Loucy (cell line): ENCODE measurements at regions not wholly inside any gene's neighbourhood (a gene's known extent, or its start where the extent isn't known, plus 50 kb on each side); places are given as distances from the start of the nearest gene placed in this dataset.

ENCODE experiments used
- H2AFZ ChIP-seq: fragments of 200-600 bp; sonication (generic); 2 replicates; pipeline ENCODE4 v1.6.0; 2016; ENCODE audit warnings: antibody characterized with exemption, mild to moderate bottlenecking, low read length, moderate library complexity
- H3F3A ChIP-seq: fragments of 200-600 bp; 2 replicates; pipeline ENCODE4 v1.6.0; 2016; ENCODE audit warnings: antibody characterized with exemption, low read depth, mild to moderate bottlenecking
- H3K27me3 ChIP-seq: fragments of 200-600 bp; sonication (generic); 2 replicates; pipeline ENCODE4 v1.6.1; 2014; ENCODE audit warnings: low read length, mild to moderate bottlenecking; ENCODE audit not compliant: insufficient read depth, poor library complexity, severe bottlenecking
- H3K36me3 ChIP-seq: fragments of 200-600 bp; sonication (generic); 2 replicates; pipeline ENCODE4 v1.6.1; 2016; ENCODE audit warnings: low read length; ENCODE audit not compliant: insufficient read depth
- H3K4me1 ChIP-seq: fragments of 200-600 bp; sonication (generic); 2 replicates; pipeline ENCODE4 v1.5.1; 2014; ENCODE audit warnings: low read length, mild to moderate bottlenecking; ENCODE audit not compliant: insufficient read depth, poor library complexity, severe bottlenecking
- H3K4me2 ChIP-seq: fragments of 200-600 bp; sonication (generic); 2 replicates; pipeline ENCODE4 v1.6.0; 2014; ENCODE audit warnings: antibody characterized with exemption, low read length, low read depth, mild to moderate bottlenecking; ENCODE audit not compliant: poor library complexity, severe bottlenecking
- H3K4me3 ChIP-seq: fragments of 200-600 bp; sonication (generic); 2 replicates; pipeline ENCODE4 v1.5.1; 2014; ENCODE audit warnings: low read length, mild to moderate bottlenecking, mixed read lengths; ENCODE audit not compliant: poor library complexity, severe bottlenecking
- H3K79me2 ChIP-seq: fragments of 200-600 bp; sonication (generic); 2 replicates; pipeline ENCODE4 v1.6.1; 2014; ENCODE audit warnings: low read length; ENCODE audit not compliant: insufficient read depth
- H3K9ac ChIP-seq: fragments of 200-600 bp; sonication (generic); 2 replicates; pipeline ENCODE4 v1.6.0; 2014; ENCODE audit warnings: mild to moderate bottlenecking, low read depth, low read length, moderate library complexity; ENCODE audit not compliant: poor library complexity, severe bottlenecking
- H3K9me2 ChIP-seq: fragments of 200-600 bp; sonication (generic); replicated peaks from 2 replicates; pipeline ENCODE4 v1.6.1; 2016; ENCODE audit warnings: low read depth, low read length, mixed read lengths
- H3K9me3 ChIP-seq: fragments of 200-600 bp; sonication (generic); 2 replicates; pipeline ENCODE4 v1.6.1; 2014; ENCODE audit warnings: mild to moderate bottlenecking, antibody characterized with exemption, low read length, low read depth; ENCODE audit not compliant: insufficient read depth
- H4K20me1 ChIP-seq: fragments of 200-600 bp; sonication (generic); 2 replicates; pipeline ENCODE4 v1.6.0; 2014; ENCODE audit warnings: antibody characterized with exemption, low read length, mild to moderate bottlenecking; ENCODE audit not compliant: insufficient read depth, poor library complexity, severe bottlenecking
- EZH2phosphoT487 ChIP-seq: fragments of 200-600 bp; IDR thresholded peaks from 2 replicates; pipeline ENCODE4 v1.6.1; 2018; ENCODE audit warnings: antibody characterized with exemption, mild to moderate bottlenecking, moderate library complexity, borderline replicate concordance
- TF ChIP-seq, protein P1 (sequence below): fragments of 200-600 bp; sonication (generic); conservative IDR thresholded peaks from 2 replicates; pipeline ENCODE4 v1.5.1; 2014; ENCODE audit warnings: mild to moderate bottlenecking, antibody characterized with exemption, low read length

DNA sequence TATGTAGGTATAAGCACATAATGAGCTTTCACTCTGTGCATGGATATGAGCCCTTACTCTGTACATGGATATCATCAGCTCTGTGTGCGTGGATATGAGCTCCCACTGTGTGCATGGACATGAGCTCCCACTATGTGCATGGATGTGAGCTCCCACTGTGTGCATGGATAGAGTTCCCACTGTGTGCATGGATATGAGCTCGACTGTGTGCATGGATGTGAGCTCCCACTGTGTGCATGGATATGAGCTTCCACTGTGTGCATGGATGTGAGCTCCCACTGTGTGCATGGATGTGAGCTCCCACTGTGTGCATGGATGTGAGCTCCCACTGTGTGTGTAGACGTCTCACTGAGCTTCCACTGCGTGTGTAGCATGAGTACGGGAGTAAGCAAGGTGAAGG, 149.3 kb upstream of the ALKAL2 start:
- H2AFZ ChIP-seq: 0 out of 2 replicates have a peak overlapping the region, but pooled peaks have one; percentile 50
- TF ChIP-seq EZH2phosphoT487: no peak
- TF ChIP-seq, protein P1, sequence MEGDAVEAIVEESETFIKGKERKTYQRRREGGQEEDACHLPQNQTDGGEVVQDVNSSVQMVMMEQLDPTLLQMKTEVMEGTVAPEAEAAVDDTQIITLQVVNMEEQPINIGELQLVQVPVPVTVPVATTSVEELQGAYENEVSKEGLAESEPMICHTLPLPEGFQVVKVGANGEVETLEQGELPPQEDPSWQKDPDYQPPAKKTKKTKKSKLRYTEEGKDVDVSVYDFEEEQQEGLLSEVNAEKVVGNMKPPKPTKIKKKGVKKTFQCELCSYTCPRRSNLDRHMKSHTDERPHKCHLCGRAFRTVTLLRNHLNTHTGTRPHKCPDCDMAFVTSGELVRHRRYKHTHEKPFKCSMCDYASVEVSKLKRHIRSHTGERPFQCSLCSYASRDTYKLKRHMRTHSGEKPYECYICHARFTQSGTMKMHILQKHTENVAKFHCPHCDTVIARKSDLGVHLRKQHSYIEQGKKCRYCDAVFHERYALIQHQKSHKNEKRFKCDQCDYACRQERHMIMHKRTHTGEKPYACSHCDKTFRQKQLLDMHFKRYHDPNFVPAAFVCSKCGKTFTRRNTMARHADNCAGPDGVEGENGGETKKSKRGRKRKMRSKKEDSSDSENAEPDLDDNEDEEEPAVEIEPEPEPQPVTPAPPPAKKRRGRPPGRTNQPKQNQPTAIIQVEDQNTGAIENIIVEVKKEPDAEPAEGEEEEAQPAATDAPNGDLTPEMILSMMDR: no peak
- H3F3A ChIP-seq: no peaks in the 10 kb centered on the region
- H3K79me2 ChIP-seq: no peaks in the 10 kb centered on the region
- no peaks in the 10 kb centered on the region for H3K9me3 ChIP-seq
- H4K20me1 ChIP-seq: no peaks in the 10 kb centered on the region
- H3K4me3 ChIP-seq: no peak overlapping the region
- H3K4me2 ChIP-seq: peak overlapping the region; percentile 57
- peaks cover 18% of the 10 kb centered on the region for H3K4me1 ChIP-seq
- no peaks in the 10 kb centered on the region for H3K9me2 ChIP-seq
- no peak overlapping the region for H3K9ac ChIP-seq
- H3K36me3 ChIP-seq: no peaks in the 10 kb centered on the region
- H3K27me3 ChIP-seq: no peaks in the 10 kb centered on the region

DNA sequence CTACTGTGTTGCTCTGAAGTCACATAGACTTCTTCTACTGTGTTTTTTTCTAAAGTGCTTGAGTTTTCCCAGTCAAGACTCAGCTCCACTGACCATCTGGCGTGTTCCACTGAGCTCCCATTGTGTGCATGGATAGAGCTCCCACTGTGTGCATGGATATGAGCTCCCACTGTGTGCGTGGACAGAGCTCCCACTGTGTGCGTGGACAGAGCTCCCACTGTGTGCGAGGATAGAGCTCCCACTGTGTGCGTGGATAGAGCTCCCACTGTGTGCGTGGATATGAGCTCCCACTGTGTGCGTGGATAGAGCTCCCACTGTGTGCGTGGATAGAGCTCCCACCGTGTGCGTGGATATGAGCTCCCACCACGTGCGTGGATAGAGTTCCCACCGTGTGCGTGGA, 148.3 kb upstream of the ALKAL2 start:
- peaks cover 18% of the 10 kb centered on the region for H3K4me1 ChIP-seq
- no peak overlapping the region for H2AFZ ChIP-seq
- no peaks in the 10 kb centered on the region for H3K27me3 ChIP-seq
- H3K9me2 ChIP-seq: no peaks in the 10 kb centered on the region
- no peak overlapping the region for H3K4me3 ChIP-seq
- H3K9me3 ChIP-seq: no peaks in the 10 kb centered on the region
- H3K79me2 ChIP-seq: no peaks in the 10 kb centered on the region
- H4K20me1 ChIP-seq: no peaks in the 10 kb centered on the region
- no peak overlapping the region for H3K9ac ChIP-seq
- no peak overlapping the region for H3K4me2 ChIP-seq
- H3K36me3 ChIP-seq: no peaks in the 10 kb centered on the region
- TF ChIP-seq EZH2phosphoT487: no peak
- TF ChIP-seq, protein P1: no peak
- no peaks in the 10 kb centered on the region for H3F3A ChIP-seq

DNA sequence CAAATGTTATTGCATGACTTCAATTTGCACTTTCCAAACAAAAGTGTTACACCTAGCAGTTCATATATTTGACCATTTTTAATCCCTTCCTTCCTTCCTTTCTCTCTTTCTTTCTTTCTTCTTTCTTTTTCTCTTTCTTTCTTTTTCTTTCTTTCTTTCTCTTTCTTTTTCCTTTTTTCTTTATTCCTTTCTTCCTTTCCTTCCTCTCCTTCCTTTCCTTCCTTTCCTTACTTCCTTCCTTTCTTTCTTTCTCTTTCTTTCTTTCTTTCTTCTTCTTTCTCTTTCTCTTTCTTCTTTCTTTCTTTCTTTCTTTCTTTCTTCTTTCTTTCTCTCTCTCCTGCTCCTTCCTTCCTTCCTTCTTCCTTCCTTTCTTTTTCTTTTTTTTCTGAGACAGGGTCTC, 146.7 kb upstream of the ALKAL2 start:
- H3K27me3 ChIP-seq: no peaks in the 10 kb centered on the region
- no peak overlapping the region for H3K4me2 ChIP-seq
- H4K20me1 ChIP-seq: no peaks in the 10 kb centered on the region
- H3K4me1 ChIP-seq: peaks cover 21% of the 10 kb centered on the region
- no peaks in the 10 kb centered on the region for H3K36me3 ChIP-seq
- no peaks in the 10 kb centered on the region for H3F3A ChIP-seq
- H3K9ac ChIP-seq: no peak overlapping the region
- no peaks in the 10 kb centered on the region for H3K79me2 ChIP-seq
- H3K9me2 ChIP-seq: no peaks in the 10 kb centered on the region
- H3K9me3 ChIP-seq: no peaks in the 10 kb centered on the region
- no peak overlapping the region for H3K4me3 ChIP-seq
- H2AFZ ChIP-seq: no peak overlapping the region
- TF ChIP-seq, protein P1: no peak
- no peak for TF ChIP-seq EZH2phosphoT487
